ENCODE measurements at regions not wholly inside any gene's neighbourhood (a gene's known extent, or its start where the extent isn't known, plus 50 kb on each side); places are given as distances from the start of the nearest gene placed in this dataset.

GRCh38 chr4:155076256-155076785, 132.1 kb upstream of the NPY2R start:
- DNase-seq (no peak), ATAC-seq (no peak)
- Mint-ChIP-seq H3K4me1 (no peaks in the 10 kb centered on the region), H3K27ac (no peak overlapping the region), H3K9me3 (no peaks in the 10 kb centered on the region), H3K27me3 (no peaks in the 10 kb centered on the region), H3K4me3 (no peak overlapping the region), H3K36me3 (ENCODE audit: low read depth) (no peaks in the 10 kb centered on the region)

- no peak for ATAC-seq
- no peaks in the 10 kb centered on the region for H3K4me1 Mint-ChIP-seq
Measured at GRCh38 chr4:155077452-155078229, 130.8 kb upstream of the NPY2R start.

GRCh38 chr4:155079871-155080270, 128.6 kb upstream of the NPY2R start:
- ATAC-seq (no peak), DNase-seq (no peak)
- no peaks in the 10 kb centered on the region for H3K9me3 Mint-ChIP-seq
- H3K27ac Mint-ChIP-seq = no peak overlapping the region
- no peak overlapping the region for H3K4me3 Mint-ChIP-seq
- no peaks in the 10 kb centered on the region for H3K27me3 Mint-ChIP-seq
- no peaks in the 10 kb centered on the region for H3K36me3 Mint-ChIP-seq (ENCODE audit: low read depth)
- H3K4me1 Mint-ChIP-seq = no peaks in the 10 kb centered on the region

More at GRCh38 chr4:155077452-155078229, 130.8 kb upstream of the NPY2R start:
- no peak overlapping the region for H3K27ac Mint-ChIP-seq
- H3K9me3 Mint-ChIP-seq = no peaks in the 10 kb centered on the region
- H3K36me3 Mint-ChIP-seq (ENCODE audit: low read depth) = no peaks in the 10 kb centered on the region
- DNase-seq = no peak
- no peak overlapping the region for H3K4me3 Mint-ChIP-seq
- H3K27me3 Mint-ChIP-seq = no peaks in the 10 kb centered on the region

GRCh38 chr4:155081222-155081621, 127.2 kb upstream of the NPY2R start:
- H3K4me1 Mint-ChIP-seq = no peaks in the 10 kb centered on the region
- no peak overlapping the region for H3K4me3 Mint-ChIP-seq
- DNase-seq = no peak
- ATAC-seq = no peak
- no peaks in the 10 kb centered on the region for H3K9me3 Mint-ChIP-seq
- no peaks in the 10 kb centered on the region for H3K27me3 Mint-ChIP-seq
- H3K27ac Mint-ChIP-seq = no peak overlapping the region
- H3K36me3 Mint-ChIP-seq (ENCODE audit: low read depth) = no peaks in the 10 kb centered on the region

GRCh38 chr4:155085843-155086530, 122.4 kb upstream of the NPY2R start:
- ATAC-seq (no peak), DNase-seq (no peak)
- H3K9me3 Mint-ChIP-seq = no peaks in the 10 kb centered on the region
- H3K36me3 Mint-ChIP-seq (ENCODE audit: low read depth) = no peaks in the 10 kb centered on the region
- no peaks in the 10 kb centered on the region for H3K27me3 Mint-ChIP-seq
- H3K4me3 Mint-ChIP-seq = no peak overlapping the region
- no peaks in the 10 kb centered on the region for H3K4me1 Mint-ChIP-seq
- H3K27ac Mint-ChIP-seq = no peak overlapping the region

GRCh38 chr4:155094201-155094820, 114.1 kb upstream of the NPY2R start:
- Mint-ChIP-seq H3K36me3 (ENCODE audit: low read depth) (no peaks in the 10 kb centered on the region), H3K4me1 (no peaks in the 10 kb centered on the region), H3K9me3 (no peaks in the 10 kb centered on the region), H3K4me3 (no peak overlapping the region), H3K27me3 (no peaks in the 10 kb centered on the region), H3K27ac (no peak overlapping the region)
- DNase-seq (no peak), ATAC-seq (no peak)

- Mint-ChIP-seq H3K4me3 (no peak overlapping the region), H3K9me3 (no peaks in the 10 kb centered on the region), H3K4me1 (no peaks in the 10 kb centered on the region), H3K27ac (no peak overlapping the region), H3K27me3 (peaks cover 2% of the 10 kb centered on the region), H3K36me3 (ENCODE audit: low read depth) (no peaks in the 10 kb centered on the region)
- DNase-seq = no peak
- no peak for ATAC-seq
Measured at GRCh38 chr4:155099231-155099630, 109.2 kb upstream of the NPY2R start.

- H3K36me3 Mint-ChIP-seq (ENCODE audit: low read depth) = no peaks in the 10 kb centered on the region
- DNase-seq (no peak), ATAC-seq (no peak)
- peaks cover 2% of the 10 kb centered on the region for H3K27me3 Mint-ChIP-seq
- H3K27ac Mint-ChIP-seq = no peak overlapping the region
- no peaks in the 10 kb centered on the region for H3K4me1 Mint-ChIP-seq
- H3K9me3 Mint-ChIP-seq = no peaks in the 10 kb centered on the region
- H3K4me3 Mint-ChIP-seq = no peak overlapping the region
Measured at GRCh38 chr4:155106629-155107028, 101.8 kb upstream of the NPY2R start.

GRCh38 chr4:155107059-155107458, 101.4 kb upstream of the NPY2R start:
- no peak for DNase-seq
- no peaks in the 10 kb centered on the region for H3K36me3 Mint-ChIP-seq (ENCODE audit: low read depth)
- no peaks in the 10 kb centered on the region for H3K4me1 Mint-ChIP-seq
- ATAC-seq = no peak
- peaks cover 2% of the 10 kb centered on the region for H3K27me3 Mint-ChIP-seq
- no peaks in the 10 kb centered on the region for H3K9me3 Mint-ChIP-seq
- no peak overlapping the region for H3K4me3 Mint-ChIP-seq
- no peak overlapping the region for H3K27ac Mint-ChIP-seq

GRCh38 chr4:155114790-155115189, 93.6 kb upstream of the NPY2R start:
- Mint-ChIP-seq H3K4me1 (no peaks in the 10 kb centered on the region), H3K27me3 (peaks cover 5% of the 10 kb centered on the region), H3K36me3 (ENCODE audit: low read depth) (no peaks in the 10 kb centered on the region), H3K27ac (no peak overlapping the region), H3K4me3 (no peak overlapping the region), H3K9me3 (peaks cover 6% of the 10 kb centered on the region)
- no peak for DNase-seq
- ATAC-seq = no peak

GRCh38 chr4:155119006-155119405, 89.4 kb upstream of the NPY2R start:
- H3K36me3 Mint-ChIP-seq (ENCODE audit: low read depth) = no peaks in the 10 kb centered on the region
- no peak for ATAC-seq
- H3K9me3 Mint-ChIP-seq = peaks cover 6% of the 10 kb centered on the region
- H3K27me3 Mint-ChIP-seq = peaks cover 2% of the 10 kb centered on the region
- H3K4me1 Mint-ChIP-seq = no peaks in the 10 kb centered on the region
- DNase-seq = no peak
- no peak overlapping the region for H3K27ac Mint-ChIP-seq
- no peak overlapping the region for H3K4me3 Mint-ChIP-seq

GRCh38 chr4:155120536-155120935, 87.9 kb upstream of the NPY2R start:
- Mint-ChIP-seq H3K4me3 (no peak overlapping the region), H3K27me3 (peaks cover 2% of the 10 kb centered on the region), H3K4me1 (no peaks in the 10 kb centered on the region), H3K9me3 (peaks cover 6% of the 10 kb centered on the region), H3K27ac (no peak overlapping the region), H3K36me3 (ENCODE audit: low read depth) (no peaks in the 10 kb centered on the region)
- ATAC-seq (no peak), DNase-seq (no peak)

GRCh38 chr4:155122382-155122781, 86.1 kb upstream of the NPY2R start:
- H3K4me1 Mint-ChIP-seq = no peaks in the 10 kb centered on the region
- no peak overlapping the region for H3K27ac Mint-ChIP-seq
- H3K36me3 Mint-ChIP-seq (ENCODE audit: low read depth) = no peaks in the 10 kb centered on the region
- peaks cover 6% of the 10 kb centered on the region for H3K9me3 Mint-ChIP-seq
- peaks cover 2% of the 10 kb centered on the region for H3K27me3 Mint-ChIP-seq
- ATAC-seq (no peak), DNase-seq (no peak)
- H3K4me3 Mint-ChIP-seq = no peak overlapping the region

GRCh38 chr4:155134136-155134535, 74.3 kb upstream of the NPY2R start:
- no peaks in the 10 kb centered on the region for H3K4me1 Mint-ChIP-seq
- no peak overlapping the region for H3K27ac Mint-ChIP-seq
- H3K4me3 Mint-ChIP-seq = no peak overlapping the region
- H3K27me3 Mint-ChIP-seq = no peaks in the 10 kb centered on the region
- DNase-seq (no peak), ATAC-seq (no peak)
- H3K9me3 Mint-ChIP-seq = peaks cover 8% of the 10 kb centered on the region
- no peaks in the 10 kb centered on the region for H3K36me3 Mint-ChIP-seq (ENCODE audit: low read depth)

GRCh38 chr4:155140889-155141288, 67.5 kb upstream of the NPY2R start:
- DNase-seq = no peak
- peaks cover 5% of the 10 kb centered on the region for H3K9me3 Mint-ChIP-seq

More at GRCh38 chr4:155140889-155141288, 67.5 kb upstream of the NPY2R start:
- no peak for ATAC-seq
- no peaks in the 10 kb centered on the region for H3K36me3 Mint-ChIP-seq (ENCODE audit: low read depth)
- H3K4me1 Mint-ChIP-seq = no peaks in the 10 kb centered on the region
- H3K27ac Mint-ChIP-seq = no peak overlapping the region
- H3K4me3 Mint-ChIP-seq = no peak overlapping the region
- peaks cover 1% of the 10 kb centered on the region for H3K27me3 Mint-ChIP-seq

Data from activated naive CD8-positive, alpha-beta T cell treated with anti-CD3 and anti-CD28 coated beads, Interleukin-2, amount 50 U/mL, for 24 hours (primary cell).